GM12865 (cell line): ENCODE measurements at regions not wholly inside any gene's neighbourhood (a gene's known extent, or its start where the extent isn't known, plus 50 kb on each side); places are given as distances from the start of the nearest gene placed in this dataset.

Experiments used
- DNase-seq: peaks from one replicate; pipeline ENCODE4 v3.0.0; 2010; ENCODE audit warnings: low read depth
- H3K4me3 ChIP-seq: 2 replicates; pipeline ENCODE4 v1.5.1; 2011; ENCODE audit warnings: mild to moderate bottlenecking, low read depth, low read length, control low read depth
- TF ChIP-seq, protein P1 (sequence below): IDR thresholded peaks from 2 replicates; pipeline ENCODE4 v1.5.1; 2011; ENCODE audit warnings: low read length, control low read depth, low read depth, inconsistent platforms; ENCODE audit not compliant: insufficient read depth; ENCODE audit errors: missing control alignments

DNA sequence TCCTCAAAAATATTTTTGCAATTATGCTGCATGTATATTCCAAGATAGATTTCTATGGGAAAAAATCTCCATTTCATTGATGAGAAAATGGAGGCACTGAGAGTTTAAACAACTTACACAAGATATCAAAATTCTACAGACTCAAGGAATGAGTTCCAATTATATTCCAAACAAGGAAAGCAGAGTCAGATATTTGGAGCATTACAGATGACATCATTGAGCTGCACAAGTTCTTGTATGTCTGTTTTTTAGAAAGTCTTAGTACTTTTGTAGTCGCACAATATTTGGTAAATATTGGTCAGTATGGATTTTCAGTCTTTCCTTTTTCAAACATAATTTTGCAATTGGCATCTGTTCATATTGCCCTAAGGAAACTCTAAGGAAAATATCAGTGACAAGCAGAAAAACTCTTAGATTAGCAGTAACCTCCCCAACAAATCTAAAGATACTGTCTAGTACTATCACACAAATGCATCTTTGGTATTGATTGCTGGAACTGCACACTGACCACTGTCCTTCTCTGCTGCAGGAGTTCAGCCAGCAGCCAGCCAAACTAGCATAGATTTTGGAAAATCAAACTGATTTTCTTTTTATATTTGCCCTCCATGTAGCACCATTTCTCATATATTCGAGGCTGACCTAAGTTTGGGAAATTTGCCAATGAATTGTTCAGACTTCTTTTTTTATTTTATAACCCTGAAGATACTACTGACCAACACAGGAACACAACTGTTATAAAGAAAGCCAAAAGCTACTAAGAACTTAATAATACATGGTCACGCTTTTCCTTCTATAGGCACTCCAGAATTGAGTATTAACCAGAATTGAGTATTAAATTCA is 51.7 kb upstream of the TBX18 start:
- no peak for DNase-seq
- H3K4me3 ChIP-seq = no peak overlapping the region
- TF ChIP-seq, protein P1, sequence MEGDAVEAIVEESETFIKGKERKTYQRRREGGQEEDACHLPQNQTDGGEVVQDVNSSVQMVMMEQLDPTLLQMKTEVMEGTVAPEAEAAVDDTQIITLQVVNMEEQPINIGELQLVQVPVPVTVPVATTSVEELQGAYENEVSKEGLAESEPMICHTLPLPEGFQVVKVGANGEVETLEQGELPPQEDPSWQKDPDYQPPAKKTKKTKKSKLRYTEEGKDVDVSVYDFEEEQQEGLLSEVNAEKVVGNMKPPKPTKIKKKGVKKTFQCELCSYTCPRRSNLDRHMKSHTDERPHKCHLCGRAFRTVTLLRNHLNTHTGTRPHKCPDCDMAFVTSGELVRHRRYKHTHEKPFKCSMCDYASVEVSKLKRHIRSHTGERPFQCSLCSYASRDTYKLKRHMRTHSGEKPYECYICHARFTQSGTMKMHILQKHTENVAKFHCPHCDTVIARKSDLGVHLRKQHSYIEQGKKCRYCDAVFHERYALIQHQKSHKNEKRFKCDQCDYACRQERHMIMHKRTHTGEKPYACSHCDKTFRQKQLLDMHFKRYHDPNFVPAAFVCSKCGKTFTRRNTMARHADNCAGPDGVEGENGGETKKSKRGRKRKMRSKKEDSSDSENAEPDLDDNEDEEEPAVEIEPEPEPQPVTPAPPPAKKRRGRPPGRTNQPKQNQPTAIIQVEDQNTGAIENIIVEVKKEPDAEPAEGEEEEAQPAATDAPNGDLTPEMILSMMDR = no peak
